ENCODE measurements at regions not wholly inside any gene's neighbourhood (a gene's known extent, or its start where the extent isn't known, plus 50 kb on each side); places are given as distances from the start of the nearest gene placed in this dataset.
"Not testable (repeated sequence)": the region's sequence is repeated elsewhere in the genome, so short reads cannot be mapped to it uniquely, and the experiment has no call there.

DNA sequence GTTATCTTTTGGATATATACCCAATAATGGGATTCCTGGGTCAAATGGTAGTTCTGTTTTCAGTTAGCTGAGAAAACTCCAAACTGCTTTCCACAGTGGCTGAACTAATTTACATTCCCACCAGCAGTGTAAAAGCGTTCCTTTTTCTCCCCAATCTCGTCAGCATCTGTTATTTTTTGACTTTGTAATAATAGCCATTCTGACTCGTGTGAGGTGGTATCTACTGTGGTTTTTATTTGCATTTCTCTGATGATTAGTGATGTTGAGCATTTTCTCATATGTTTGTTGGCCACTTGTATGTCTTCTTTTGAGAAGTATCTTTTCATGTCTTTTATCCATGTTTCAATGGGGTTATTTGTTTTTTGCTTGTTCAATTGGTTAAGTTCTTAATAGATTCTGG is 82.1 kb upstream of the ABCA1 start:
- TF ChIP-seq, protein P1, sequence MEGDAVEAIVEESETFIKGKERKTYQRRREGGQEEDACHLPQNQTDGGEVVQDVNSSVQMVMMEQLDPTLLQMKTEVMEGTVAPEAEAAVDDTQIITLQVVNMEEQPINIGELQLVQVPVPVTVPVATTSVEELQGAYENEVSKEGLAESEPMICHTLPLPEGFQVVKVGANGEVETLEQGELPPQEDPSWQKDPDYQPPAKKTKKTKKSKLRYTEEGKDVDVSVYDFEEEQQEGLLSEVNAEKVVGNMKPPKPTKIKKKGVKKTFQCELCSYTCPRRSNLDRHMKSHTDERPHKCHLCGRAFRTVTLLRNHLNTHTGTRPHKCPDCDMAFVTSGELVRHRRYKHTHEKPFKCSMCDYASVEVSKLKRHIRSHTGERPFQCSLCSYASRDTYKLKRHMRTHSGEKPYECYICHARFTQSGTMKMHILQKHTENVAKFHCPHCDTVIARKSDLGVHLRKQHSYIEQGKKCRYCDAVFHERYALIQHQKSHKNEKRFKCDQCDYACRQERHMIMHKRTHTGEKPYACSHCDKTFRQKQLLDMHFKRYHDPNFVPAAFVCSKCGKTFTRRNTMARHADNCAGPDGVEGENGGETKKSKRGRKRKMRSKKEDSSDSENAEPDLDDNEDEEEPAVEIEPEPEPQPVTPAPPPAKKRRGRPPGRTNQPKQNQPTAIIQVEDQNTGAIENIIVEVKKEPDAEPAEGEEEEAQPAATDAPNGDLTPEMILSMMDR (IDR thresholded peaks at IDR 0.05; ENCODE audit: poor library complexity, severe bottlenecking): not testable (repeated sequence)
- not testable (repeated sequence) for TF ChIP-seq POLR2AphosphoS5 (IDR thresholded peaks at IDR 0.05); EZH2 (IDR thresholded peaks at IDR 0.05; ENCODE audit: borderline replicate concordance, insufficient read depth, low read length, poor library complexity, severe bottlenecking); EP300 (conservative IDR thresholded peaks at IDR 0.05; ENCODE audit: poor library complexity, severe bottlenecking); SMC3 (conservative IDR thresholded peaks at IDR 0.05; ENCODE audit: poor library complexity); RAD21 (conservative IDR thresholded peaks at IDR 0.05); TAF1 (IDR thresholded peaks at IDR 0.05; ENCODE audit: low read depth); MXI1 (conservative IDR thresholded peaks at IDR 0.05; ENCODE audit: poor library complexity, severe bottlenecking)
- TF ChIP-seq, protein P2, sequence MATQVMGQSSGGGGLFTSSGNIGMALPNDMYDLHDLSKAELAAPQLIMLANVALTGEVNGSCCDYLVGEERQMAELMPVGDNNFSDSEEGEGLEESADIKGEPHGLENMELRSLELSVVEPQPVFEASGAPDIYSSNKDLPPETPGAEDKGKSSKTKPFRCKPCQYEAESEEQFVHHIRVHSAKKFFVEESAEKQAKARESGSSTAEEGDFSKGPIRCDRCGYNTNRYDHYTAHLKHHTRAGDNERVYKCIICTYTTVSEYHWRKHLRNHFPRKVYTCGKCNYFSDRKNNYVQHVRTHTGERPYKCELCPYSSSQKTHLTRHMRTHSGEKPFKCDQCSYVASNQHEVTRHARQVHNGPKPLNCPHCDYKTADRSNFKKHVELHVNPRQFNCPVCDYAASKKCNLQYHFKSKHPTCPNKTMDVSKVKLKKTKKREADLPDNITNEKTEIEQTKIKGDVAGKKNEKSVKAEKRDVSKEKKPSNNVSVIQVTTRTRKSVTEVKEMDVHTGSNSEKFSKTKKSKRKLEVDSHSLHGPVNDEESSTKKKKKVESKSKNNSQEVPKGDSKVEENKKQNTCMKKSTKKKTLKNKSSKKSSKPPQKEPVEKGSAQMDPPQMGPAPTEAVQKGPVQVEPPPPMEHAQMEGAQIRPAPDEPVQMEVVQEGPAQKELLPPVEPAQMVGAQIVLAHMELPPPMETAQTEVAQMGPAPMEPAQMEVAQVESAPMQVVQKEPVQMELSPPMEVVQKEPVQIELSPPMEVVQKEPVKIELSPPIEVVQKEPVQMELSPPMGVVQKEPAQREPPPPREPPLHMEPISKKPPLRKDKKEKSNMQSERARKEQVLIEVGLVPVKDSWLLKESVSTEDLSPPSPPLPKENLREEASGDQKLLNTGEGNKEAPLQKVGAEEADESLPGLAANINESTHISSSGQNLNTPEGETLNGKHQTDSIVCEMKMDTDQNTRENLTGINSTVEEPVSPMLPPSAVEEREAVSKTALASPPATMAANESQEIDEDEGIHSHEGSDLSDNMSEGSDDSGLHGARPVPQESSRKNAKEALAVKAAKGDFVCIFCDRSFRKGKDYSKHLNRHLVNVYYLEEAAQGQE (IDR thresholded peaks at IDR 0.05; ENCODE audit: borderline replicate concordance): not testable (repeated sequence)
